ENCODE measurements at regions not wholly inside any gene's neighbourhood (a gene's known extent, or its start where the extent isn't known, plus 50 kb on each side); places are given as distances from the start of the nearest gene placed in this dataset.

DNA sequence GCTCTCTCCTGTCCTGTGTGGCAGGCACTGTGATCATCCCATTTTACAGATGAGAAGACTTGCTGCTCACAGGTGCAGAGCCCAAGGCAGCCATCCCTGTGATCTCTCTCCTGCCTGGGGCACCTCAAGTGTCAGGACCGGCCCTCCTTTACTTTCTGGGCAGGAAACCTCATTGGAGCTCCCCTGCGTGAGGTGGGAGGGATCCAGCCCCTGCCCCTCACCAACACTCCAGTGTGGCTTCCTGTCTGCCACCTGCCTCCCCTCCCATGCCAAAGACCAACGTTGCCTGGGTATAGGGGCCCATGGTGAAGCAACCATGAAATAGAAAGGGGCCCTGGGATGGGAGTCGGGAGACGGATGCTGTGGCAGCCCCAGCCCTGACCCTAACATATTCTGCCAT is 91.2 kb upstream of the MYL10 start:
- ATAC-seq, result no peak

DNA sequence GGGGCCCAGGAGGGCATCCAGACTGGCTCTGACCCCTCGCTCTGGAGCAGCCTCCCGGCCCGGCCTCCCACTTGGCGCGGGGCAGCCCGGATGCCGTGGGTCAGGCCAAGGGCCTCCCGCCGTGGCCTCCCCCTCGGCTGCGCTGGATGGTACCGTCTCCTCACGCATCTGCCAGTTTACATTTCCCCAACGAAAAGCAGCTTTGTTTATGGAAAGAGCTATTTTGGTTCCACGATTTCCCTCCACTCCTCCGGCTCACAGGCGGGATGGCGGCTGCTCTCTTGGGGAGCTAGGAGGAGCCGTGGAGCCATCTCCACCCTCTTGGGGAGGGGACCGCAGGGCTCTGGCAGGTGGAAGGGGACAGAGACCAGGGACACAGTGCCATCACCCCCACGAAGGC is 93.2 kb upstream of the MYL10 start:
- TF ChIP-seq ISL1 (CRISPR knock-in tag; IDR thresholded peaks at IDR 0.05) (no peak), ESRRG (CRISPR knock-in tag; IDR thresholded peaks at IDR 0.05) (no peak), PPARA (CRISPR knock-in tag; IDR thresholded peaks at IDR 0.05; ENCODE audit: borderline replicate concordance) (no peak), ZNF565 (CRISPR knock-in tag; conservative IDR thresholded peaks at IDR 0.05; ENCODE audit: low read depth) (no peak), CSDC2 (CRISPR knock-in tag; IDR thresholded peaks at IDR 0.05) (no peak), ZFP30 (CRISPR knock-in tag; IDR thresholded peaks at IDR 0.05) (no peak), ARNTL (CRISPR knock-in tag; IDR thresholded peaks at IDR 0.05; ENCODE audit: borderline replicate concordance, low read depth) (no peak), RARB (CRISPR knock-in tag; IDR thresholded peaks at IDR 0.05) (no peak), ZC3H10 (CRISPR knock-in tag; IDR thresholded peaks at IDR 0.05) (no peak), SNAI2 (CRISPR knock-in tag; IDR thresholded peaks at IDR 0.05) (no peak), TOX (CRISPR knock-in tag; IDR thresholded peaks at IDR 0.05; ENCODE audit: borderline replicate concordance) (no peak), ZNF70 (CRISPR knock-in tag; IDR thresholded peaks at IDR 0.05) (no peak), ZNF8 (CRISPR knock-in tag; IDR thresholded peaks at IDR 0.05) (no peak)
- TF ChIP-seq, protein P1, sequence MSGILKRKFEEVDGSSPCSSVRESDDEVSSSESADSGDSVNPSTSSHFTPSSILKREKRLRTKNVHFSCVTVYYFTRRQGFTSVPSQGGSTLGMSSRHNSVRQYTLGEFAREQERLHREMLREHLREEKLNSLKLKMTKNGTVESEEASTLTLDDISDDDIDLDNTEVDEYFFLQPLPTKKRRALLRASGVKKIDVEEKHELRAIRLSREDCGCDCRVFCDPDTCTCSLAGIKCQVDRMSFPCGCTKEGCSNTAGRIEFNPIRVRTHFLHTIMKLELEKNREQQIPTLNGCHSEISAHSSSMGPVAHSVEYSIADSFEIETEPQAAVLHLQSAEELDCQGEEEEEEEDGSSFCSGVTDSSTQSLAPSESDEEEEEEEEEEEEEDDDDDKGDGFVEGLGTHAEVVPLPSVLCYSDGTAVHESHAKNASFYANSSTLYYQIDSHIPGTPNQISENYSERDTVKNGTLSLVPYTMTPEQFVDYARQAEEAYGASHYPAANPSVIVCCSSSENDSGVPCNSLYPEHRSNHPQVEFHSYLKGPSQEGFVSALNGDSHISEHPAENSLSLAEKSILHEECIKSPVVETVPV (CRISPR knock-in tag; IDR thresholded peaks at IDR 0.05), result no peak
- TF ChIP-seq, protein P2, sequence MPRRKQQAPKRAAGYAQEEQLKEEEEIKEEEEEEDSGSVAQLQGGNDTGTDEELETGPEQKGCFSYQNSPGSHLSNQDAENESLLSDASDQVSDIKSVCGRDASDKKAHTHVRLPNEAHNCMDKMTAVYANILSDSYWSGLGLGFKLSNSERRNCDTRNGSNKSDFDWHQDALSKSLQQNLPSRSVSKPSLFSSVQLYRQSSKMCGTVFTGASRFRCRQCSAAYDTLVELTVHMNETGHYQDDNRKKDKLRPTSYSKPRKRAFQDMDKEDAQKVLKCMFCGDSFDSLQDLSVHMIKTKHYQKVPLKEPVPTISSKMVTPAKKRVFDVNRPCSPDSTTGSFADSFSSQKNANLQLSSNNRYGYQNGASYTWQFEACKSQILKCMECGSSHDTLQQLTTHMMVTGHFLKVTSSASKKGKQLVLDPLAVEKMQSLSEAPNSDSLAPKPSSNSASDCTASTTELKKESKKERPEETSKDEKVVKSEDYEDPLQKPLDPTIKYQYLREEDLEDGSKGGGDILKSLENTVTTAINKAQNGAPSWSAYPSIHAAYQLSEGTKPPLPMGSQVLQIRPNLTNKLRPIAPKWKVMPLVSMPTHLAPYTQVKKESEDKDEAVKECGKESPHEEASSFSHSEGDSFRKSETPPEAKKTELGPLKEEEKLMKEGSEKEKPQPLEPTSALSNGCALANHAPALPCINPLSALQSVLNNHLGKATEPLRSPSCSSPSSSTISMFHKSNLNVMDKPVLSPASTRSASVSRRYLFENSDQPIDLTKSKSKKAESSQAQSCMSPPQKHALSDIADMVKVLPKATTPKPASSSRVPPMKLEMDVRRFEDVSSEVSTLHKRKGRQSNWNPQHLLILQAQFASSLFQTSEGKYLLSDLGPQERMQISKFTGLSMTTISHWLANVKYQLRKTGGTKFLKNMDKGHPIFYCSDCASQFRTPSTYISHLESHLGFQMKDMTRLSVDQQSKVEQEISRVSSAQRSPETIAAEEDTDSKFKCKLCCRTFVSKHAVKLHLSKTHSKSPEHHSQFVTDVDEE (CRISPR knock-in tag; IDR thresholded peaks at IDR 0.05), result no peak
- TF ChIP-seq, protein P3, sequence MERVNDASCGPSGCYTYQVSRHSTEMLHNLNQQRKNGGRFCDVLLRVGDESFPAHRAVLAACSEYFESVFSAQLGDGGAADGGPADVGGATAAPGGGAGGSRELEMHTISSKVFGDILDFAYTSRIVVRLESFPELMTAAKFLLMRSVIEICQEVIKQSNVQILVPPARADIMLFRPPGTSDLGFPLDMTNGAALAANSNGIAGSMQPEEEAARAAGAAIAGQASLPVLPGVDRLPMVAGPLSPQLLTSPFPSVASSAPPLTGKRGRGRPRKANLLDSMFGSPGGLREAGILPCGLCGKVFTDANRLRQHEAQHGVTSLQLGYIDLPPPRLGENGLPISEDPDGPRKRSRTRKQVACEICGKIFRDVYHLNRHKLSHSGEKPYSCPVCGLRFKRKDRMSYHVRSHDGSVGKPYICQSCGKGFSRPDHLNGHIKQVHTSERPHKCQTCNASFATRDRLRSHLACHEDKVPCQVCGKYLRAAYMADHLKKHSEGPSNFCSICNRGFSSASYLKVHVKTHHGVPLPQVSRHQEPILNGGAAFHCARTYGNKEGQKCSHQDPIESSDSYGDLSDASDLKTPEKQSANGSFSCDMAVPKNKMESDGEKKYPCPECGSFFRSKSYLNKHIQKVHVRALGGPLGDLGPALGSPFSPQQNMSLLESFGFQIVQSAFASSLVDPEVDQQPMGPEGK (CRISPR knock-in tag; IDR thresholded peaks at IDR 0.05; ENCODE audit: borderline replicate concordance), result no peak
- no peak for ATAC-seq

More for the DNA sequence above, 91.2 kb upstream of the MYL10 start:
- TF ChIP-seq ZFP3 (CRISPR knock-in tag; IDR thresholded peaks at IDR 0.05) (no peak), ZC3H10 (CRISPR knock-in tag; IDR thresholded peaks at IDR 0.05) (no peak), ZNF565 (CRISPR knock-in tag; conservative IDR thresholded peaks at IDR 0.05; ENCODE audit: low read depth) (no peak), ZFP30 (CRISPR knock-in tag; IDR thresholded peaks at IDR 0.05) (no peak), TOX (CRISPR knock-in tag; IDR thresholded peaks at IDR 0.05; ENCODE audit: borderline replicate concordance) (no peak), CSDC2 (CRISPR knock-in tag; IDR thresholded peaks at IDR 0.05) (no peak), ZNF8 (CRISPR knock-in tag; IDR thresholded peaks at IDR 0.05) (no peak), ARNTL (CRISPR knock-in tag; IDR thresholded peaks at IDR 0.05; ENCODE audit: borderline replicate concordance, low read depth) (no peak), TCF4 (CRISPR knock-in tag; IDR thresholded peaks at IDR 0.05; ENCODE audit: borderline replicate concordance) (no peak), OSR1 (CRISPR knock-in tag; IDR thresholded peaks at IDR 0.05) (no peak), SNAI2 (CRISPR knock-in tag; IDR thresholded peaks at IDR 0.05) (no peak), ESRRG (CRISPR knock-in tag; IDR thresholded peaks at IDR 0.05) (no peak), PPARA (CRISPR knock-in tag; IDR thresholded peaks at IDR 0.05; ENCODE audit: borderline replicate concordance) (no peak), ISL1 (CRISPR knock-in tag; IDR thresholded peaks at IDR 0.05) (no peak), RARB (CRISPR knock-in tag; IDR thresholded peaks at IDR 0.05) (no peak), GLIS3 (CRISPR knock-in tag; IDR thresholded peaks at IDR 0.05) (no peak)
- TF ChIP-seq, protein P1 (CRISPR knock-in tag; IDR thresholded peaks at IDR 0.05), result no peak
- TF ChIP-seq, protein P2 (CRISPR knock-in tag; IDR thresholded peaks at IDR 0.05), result no peak
- TF ChIP-seq, protein P3 (CRISPR knock-in tag; IDR thresholded peaks at IDR 0.05; ENCODE audit: borderline replicate concordance), result no peak
- TF ChIP-seq, protein P4, sequence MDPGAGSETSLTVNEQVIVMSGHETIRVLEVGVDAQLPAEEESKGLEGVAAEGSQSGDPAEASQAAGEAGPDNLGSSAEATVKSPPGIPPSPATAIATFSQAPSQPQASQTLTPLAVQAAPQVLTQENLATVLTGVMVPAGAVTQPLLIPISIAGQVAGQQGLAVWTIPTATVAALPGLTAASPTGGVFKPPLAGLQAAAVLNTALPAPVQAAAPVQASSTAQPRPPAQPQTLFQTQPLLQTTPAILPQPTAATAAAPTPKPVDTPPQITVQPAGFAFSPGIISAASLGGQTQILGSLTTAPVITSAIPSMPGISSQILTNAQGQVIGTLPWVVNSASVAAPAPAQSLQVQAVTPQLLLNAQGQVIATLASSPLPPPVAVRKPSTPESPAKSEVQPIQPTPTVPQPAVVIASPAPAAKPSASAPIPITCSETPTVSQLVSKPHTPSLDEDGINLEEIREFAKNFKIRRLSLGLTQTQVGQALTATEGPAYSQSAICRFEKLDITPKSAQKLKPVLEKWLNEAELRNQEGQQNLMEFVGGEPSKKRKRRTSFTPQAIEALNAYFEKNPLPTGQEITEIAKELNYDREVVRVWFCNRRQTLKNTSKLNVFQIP (CRISPR knock-in tag; IDR thresholded peaks at IDR 0.05; ENCODE audit: borderline replicate concordance, low read depth), result no peak
